GM21576 (cell line): ENCODE measurements at regions not wholly inside any gene's neighbourhood (a gene's known extent, or its start where the extent isn't known, plus 50 kb on each side); places are given as distances from the start of the nearest gene placed in this dataset.
"Not testable (repeated sequence)": the region's sequence is repeated elsewhere in the genome, so short reads cannot be mapped to it uniquely, and the experiment has no call there.

Experiments used
- ATAC-seq: cut with Tn5 transposase; IDR thresholded peaks from one replicate; pipeline ENCODE4 v1.9.1; 2021; ENCODE audit warnings: mild to moderate bottlenecking, moderate library complexity; ENCODE audit not compliant: unreplicated experiment

DNA sequence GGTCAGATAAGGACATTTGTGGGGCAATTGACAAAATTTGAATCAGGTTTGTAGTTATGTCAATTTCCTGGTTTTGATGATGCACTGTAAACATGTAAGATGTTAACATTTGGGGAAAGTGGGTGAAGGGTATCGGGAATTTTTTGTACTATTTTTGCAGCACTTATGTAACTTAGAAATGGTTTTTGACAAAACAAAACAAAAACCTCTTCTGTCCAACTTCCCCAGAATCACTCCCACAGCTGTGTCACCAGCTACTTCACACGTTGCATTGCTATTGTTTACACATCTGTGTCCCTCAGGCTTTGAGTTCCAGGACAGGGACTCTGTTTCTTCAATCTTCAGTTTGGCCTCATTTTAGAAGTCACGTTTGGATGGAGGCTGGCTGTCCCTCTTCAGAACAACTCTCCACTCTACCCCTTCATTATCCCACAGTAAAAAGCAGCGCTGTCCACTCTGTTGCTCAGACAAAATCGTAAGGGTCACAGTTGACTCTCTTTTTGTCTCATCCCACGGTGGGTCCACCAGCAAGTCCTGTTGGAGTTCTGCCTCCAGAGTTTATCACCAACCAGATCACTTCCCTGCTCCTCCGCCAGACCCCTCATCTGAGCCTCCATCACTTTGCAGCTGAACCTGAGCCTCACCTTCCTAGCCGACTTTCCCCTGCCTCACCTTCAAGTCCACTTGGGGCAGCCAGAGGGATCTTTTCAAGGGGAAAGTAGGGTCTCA, 63.2 kb downstream of the NENF start:
- ATAC-seq, result no peak

- no peak for ATAC-seq
These were observed 64.0 kb downstream of the NENF start for GRCh38 chr1:212496682-212497081.

DNA sequence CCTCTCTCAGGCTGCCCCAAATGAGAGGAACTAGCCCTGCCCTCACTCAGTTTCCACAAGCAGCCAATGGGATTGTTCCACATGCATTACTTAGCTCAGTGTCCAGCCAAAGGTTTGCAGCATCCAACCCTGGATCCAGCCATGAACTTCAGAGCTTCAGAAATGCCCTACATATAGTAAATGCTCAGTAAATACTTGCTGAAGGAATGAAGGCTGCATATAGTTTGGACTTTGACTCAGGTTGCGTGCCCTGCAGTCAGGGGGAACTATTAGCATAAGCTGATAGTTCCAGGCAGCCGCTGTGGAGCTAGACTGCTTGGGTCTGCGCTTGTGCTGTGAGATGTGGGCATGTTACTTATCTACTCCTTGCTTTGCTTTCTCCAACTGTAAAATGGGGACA, 64.8 kb downstream of the NENF start:
- no peak for ATAC-seq

DNA sequence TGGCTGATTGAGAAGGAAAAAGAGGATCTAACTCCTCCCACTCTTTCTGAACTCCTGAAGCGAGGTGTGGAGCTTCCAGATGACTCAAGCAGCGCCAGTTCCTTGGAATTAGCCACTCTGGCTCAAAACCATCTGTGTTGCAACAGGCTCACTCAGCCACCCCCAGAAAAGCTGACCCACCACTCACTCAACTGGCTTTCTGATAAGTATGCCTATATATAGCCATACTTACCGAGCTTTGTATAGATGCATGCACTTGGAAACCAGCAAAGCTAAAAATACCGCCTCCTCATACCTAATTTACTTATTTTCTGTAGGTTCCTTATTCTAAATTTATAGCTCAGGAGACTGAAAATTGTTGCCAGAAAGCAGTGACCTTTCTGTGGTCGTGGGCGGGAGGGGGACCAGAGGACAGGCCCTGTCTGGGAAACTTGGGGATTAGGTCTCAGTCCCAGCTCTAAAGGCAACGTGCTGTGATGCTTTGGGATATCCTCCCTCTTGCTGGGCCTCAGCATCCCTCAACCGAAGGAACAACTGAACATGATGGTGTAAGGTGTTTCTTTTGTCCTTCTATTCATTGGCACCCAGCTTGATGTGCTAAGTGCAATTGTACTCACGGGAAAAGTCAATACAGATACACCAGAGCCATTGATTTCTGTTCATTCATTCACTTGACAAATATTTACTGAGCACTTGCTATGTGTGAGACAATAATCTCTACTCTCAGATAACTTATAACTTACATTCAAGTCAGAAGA, 65.7 kb downstream of the NENF start:
- no peak for ATAC-seq

DNA sequence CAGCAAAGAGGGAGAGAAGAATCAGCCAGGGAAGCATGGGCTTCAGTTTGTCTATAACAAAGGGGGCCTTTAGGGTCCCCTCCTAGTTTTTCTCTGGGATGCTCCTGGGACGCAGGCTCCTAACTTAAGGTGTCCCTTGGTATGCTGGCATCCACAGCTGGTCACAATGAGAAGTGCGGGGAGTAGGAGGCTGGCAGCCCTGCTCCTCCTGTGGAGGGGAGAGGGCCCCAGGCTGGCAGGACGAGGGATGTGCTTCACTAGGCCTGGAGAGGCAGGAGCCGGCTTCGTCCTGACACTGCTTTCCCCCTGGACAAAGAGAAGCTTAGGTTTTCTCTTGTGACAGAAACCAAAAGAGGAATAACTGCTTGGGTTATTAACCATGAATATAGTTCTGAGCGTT, 67.6 kb downstream of the NENF start:
- no peak for ATAC-seq

DNA sequence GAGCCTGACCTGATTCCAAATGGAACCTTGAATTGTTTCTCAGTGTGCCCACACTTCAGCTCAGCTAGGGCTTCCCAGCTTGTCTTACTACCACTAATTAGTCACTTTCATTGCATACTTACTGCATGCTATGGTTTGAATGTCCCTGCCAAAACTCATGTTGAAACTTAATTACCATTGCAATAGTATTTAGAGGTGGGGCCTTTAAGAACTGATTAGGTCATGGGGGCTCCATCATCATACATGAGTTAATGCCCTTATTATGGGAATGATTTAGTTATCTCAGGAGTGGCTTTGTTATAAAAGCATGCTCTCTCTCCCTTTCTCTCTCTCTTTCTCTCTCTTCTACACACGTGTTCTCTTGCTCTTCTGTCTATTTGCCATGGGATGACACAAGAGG, 68.3 kb downstream of the NENF start:
- no peak for ATAC-seq

DNA sequence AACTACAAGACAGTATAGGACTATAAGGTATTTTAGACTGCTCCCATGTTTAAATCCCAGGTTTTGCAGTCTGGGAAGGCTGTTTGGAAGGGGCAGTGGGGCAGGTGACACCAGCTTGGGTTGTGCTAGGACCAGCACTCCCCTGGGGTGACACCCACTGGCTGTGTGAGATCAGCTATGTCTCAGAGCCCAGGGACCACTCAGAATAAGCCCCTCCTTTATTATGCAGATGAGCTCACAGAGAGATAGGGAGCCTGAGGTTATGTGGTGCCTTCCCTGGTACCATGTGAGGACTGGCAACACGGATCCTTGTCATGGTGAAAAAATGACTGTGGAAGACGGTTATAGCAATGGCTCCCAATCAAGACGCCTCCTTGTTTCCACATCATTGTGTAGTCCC, 71.0 kb downstream of the NENF start:
- no peak for ATAC-seq

GRCh38 chr1:212504171-212504803, 71.6 kb downstream of the NENF start:
- ATAC-seq, result no peak

GRCh38 chr1:212506666-212507065, 73.9 kb downstream of the NENF start:
- ATAC-seq, result no peak

GRCh38 chr1:212507369-212507768, 74.6 kb downstream of the NENF start:
- no peak for ATAC-seq

- ATAC-seq, result no peak
These were observed 80.3 kb downstream of the NENF start for GRCh38 chr1:212512816-212513559.

DNA sequence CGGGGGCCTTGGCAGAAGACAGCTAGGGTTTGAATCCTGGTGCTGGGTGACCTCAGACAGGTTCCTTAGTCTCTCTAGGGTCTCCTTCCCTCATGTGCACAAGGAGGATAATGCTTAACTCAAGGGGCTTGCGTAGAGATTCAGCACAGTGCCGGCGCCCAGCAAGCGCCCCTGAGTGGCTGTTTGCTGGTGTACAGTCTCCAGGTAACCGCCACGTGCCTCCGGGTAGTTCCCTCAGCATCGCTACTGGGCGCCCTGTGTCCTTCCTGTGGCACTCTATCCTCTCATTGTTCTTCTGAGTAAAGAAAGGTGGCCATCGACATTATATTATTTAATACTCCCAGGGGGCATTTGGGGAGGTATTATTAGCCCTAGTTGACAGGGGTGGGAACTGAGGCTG, 80.9 kb downstream of the NENF start:
- no peak for ATAC-seq

DNA sequence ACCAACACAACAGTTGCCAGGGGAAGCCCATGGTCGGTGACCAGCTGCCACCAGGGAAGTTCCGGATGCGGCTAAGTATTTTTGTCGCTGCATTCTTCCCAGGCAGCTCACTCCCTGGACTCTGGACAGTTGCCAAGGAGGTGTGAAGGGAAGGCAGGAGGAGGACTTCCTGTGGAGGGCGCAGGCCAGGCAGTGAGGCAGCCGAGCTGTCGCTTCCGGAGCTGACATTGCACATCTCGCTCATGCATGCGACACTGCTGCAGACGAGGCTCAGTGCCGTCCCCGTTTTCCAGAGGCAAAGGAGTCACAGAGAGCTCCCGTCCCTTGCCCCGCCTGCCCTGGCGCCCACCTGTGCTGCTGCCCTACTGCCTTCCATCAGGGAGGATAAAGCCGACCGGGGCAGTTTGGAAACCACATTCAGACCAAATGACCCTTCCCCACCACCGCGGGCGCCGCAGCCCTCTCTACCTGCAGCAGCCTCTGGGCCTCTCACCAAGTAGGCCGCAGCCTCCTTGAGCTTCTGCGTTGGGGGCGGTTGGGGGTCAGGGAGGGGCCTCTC, 81.4 kb downstream of the NENF start:
- ATAC-seq, result no peak

GRCh38 chr1:212514782-212515181, 82.1 kb downstream of the NENF start:
- no peak for ATAC-seq

DNA sequence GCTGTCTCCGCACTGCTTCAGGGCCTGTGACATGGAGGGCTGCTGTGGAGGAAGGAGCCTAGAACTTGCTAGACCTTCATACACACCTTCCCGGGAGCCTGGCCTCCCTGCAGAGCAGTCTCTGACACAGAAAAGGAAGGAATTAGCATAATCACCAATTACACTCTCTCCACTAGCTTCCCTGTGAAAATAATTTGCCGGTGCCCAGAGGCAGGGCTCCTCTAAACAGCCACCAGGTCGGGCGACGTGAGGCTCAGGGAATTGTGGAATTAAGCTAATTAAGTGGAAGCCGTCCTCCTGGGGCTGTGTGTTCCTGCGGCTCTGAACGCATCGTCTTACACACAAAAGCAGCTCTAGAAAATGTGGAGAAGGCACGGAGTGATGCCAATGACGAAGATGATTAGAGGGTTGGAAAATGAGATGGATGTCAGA, 82.6 kb downstream of the NENF start:
- ATAC-seq, result no peak

GRCh38 chr1:212516012-212516411, 83.3 kb downstream of the NENF start:
- ATAC-seq, result not testable (repeated sequence)

DNA sequence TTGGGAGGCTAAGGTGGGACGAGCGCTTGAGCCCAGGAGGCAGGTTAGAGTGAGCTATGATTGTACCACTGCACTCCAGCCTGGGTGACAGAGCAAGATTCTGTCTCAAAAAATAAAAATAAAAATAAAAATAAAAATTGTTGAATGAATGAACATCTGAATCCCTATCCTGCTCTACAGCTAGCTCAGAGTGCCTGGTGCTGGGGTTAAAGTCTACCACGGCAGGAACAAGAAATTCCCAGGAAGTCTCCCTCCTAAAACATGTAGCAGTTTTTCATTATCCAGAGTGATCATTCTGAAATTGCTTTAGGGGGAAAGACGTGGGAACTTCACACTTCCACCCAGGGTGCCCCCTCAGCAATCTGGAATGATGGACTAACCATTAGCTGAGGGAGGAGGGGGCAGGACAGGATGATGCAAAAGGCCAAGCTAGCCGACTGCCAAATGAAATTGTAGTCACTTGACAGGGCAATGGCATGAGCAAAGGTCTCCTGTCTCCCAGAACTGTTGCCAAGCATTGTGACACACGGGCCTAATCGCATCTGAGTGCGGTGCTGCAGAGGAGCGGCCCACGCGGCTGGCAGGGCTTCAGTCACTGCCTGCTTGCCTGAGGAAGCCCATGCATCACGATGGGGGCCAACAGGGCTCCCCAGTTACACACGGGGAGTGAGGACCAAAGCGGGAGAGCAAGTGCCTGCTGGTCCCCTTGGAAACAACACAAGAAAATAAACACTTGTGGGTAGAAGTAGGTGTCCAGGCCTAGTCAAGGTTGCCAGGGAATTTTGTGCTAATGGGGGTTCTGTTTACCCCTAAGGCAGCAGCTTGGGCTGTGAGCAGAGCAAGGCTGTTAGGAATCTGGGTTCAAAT, 85.7 kb downstream of the NENF start:
- ATAC-seq, result no peak

GRCh38 chr1:212519131-212519530, 86.4 kb downstream of the NENF start:
- no peak for ATAC-seq

GRCh38 chr1:212520299-212520698, 87.6 kb downstream of the NENF start:
- ATAC-seq, result no peak

DNA sequence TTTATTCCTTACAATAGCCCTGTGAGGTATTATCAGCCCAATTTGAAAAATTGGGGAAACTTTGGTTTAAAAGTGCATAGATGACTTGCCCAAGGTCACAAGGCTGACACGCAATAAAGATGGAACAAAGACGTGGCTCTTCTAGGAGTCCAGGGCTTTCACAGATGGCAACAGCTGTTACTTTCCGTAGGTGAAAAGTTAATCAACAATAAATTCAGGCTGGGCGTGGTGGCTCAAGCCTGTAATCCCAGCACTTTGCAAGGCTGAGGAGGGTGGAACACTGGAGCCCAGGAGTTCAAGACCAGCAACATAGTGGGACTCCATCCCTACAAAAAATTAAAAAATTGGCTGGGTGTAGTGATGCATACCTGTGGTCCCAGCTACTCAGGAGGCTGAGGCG, 87.8 kb upstream of the ATF3 start:
- ATAC-seq, result no peak
